ENCODE measurements at regions not wholly inside any gene's neighbourhood (a gene's known extent, or its start where the extent isn't known, plus 50 kb on each side); places are given as distances from the start of the nearest gene placed in this dataset.

DNA sequence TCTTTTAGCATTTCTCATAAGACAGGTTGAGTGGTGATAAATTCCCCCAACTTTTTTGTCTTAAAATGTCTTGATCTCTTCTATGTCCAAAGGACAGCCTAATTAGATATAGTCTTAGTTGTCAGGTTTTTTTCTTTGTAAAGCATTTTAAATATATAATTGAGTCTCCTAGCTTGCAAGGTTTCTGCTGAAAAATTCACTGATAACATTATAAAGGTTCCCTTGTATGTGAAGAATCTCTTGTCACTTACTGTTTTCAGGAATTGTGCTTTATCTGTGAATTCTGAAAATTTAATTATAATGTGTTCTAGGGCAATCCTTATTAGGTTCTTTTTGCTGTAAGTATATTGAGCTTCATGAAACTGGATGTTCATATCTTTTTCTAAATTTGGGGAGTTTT is 96.8 kb upstream of the ZNF92 start:
- TF ChIP-seq, protein P1, sequence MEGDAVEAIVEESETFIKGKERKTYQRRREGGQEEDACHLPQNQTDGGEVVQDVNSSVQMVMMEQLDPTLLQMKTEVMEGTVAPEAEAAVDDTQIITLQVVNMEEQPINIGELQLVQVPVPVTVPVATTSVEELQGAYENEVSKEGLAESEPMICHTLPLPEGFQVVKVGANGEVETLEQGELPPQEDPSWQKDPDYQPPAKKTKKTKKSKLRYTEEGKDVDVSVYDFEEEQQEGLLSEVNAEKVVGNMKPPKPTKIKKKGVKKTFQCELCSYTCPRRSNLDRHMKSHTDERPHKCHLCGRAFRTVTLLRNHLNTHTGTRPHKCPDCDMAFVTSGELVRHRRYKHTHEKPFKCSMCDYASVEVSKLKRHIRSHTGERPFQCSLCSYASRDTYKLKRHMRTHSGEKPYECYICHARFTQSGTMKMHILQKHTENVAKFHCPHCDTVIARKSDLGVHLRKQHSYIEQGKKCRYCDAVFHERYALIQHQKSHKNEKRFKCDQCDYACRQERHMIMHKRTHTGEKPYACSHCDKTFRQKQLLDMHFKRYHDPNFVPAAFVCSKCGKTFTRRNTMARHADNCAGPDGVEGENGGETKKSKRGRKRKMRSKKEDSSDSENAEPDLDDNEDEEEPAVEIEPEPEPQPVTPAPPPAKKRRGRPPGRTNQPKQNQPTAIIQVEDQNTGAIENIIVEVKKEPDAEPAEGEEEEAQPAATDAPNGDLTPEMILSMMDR (conservative IDR thresholded peaks at IDR 0.05; ENCODE audit: low read depth in 2 of 2): no peak
- no peak for TF ChIP-seq EZH2 (IDR thresholded peaks at IDR 0.05; ENCODE audit: low read depth, unreplicated experiment)
- TF ChIP-seq, protein P2, sequence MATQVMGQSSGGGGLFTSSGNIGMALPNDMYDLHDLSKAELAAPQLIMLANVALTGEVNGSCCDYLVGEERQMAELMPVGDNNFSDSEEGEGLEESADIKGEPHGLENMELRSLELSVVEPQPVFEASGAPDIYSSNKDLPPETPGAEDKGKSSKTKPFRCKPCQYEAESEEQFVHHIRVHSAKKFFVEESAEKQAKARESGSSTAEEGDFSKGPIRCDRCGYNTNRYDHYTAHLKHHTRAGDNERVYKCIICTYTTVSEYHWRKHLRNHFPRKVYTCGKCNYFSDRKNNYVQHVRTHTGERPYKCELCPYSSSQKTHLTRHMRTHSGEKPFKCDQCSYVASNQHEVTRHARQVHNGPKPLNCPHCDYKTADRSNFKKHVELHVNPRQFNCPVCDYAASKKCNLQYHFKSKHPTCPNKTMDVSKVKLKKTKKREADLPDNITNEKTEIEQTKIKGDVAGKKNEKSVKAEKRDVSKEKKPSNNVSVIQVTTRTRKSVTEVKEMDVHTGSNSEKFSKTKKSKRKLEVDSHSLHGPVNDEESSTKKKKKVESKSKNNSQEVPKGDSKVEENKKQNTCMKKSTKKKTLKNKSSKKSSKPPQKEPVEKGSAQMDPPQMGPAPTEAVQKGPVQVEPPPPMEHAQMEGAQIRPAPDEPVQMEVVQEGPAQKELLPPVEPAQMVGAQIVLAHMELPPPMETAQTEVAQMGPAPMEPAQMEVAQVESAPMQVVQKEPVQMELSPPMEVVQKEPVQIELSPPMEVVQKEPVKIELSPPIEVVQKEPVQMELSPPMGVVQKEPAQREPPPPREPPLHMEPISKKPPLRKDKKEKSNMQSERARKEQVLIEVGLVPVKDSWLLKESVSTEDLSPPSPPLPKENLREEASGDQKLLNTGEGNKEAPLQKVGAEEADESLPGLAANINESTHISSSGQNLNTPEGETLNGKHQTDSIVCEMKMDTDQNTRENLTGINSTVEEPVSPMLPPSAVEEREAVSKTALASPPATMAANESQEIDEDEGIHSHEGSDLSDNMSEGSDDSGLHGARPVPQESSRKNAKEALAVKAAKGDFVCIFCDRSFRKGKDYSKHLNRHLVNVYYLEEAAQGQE (IDR thresholded peaks at IDR 0.05; ENCODE audit: unreplicated experiment): no peak
- no peak for TF ChIP-seq POLR2AphosphoS5 (IDR thresholded peaks at IDR 0.05; ENCODE audit: low read depth)
- no peak for TF ChIP-seq EZH2phosphoT487 (IDR thresholded peaks at IDR 0.05; ENCODE audit: unreplicated experiment)
- no peak for TF ChIP-seq CREB1 (CRISPR knock-in tag; IDR thresholded peaks at IDR 0.05; ENCODE audit: low read depth)
- TF ChIP-seq ZNF114 (CRISPR knock-in tag; IDR thresholded peaks at IDR 0.05): no peak
- no peak for TF ChIP-seq JUNB (IDR thresholded peaks at IDR 0.05; ENCODE audit: unreplicated experiment)
- no peak for TF ChIP-seq ZNF331 (CRISPR knock-in tag; IDR thresholded peaks at IDR 0.05; ENCODE audit: low read depth)
- TF ChIP-seq, protein P3, sequence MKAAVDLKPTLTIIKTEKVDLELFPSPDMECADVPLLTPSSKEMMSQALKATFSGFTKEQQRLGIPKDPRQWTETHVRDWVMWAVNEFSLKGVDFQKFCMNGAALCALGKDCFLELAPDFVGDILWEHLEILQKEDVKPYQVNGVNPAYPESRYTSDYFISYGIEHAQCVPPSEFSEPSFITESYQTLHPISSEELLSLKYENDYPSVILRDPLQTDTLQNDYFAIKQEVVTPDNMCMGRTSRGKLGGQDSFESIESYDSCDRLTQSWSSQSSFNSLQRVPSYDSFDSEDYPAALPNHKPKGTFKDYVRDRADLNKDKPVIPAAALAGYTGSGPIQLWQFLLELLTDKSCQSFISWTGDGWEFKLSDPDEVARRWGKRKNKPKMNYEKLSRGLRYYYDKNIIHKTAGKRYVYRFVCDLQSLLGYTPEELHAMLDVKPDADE (IDR thresholded peaks at IDR 0.05): no peak

All from GM23338 (cell line).